Activated naive CD4-positive, alpha-beta T cell treated with anti-CD3 and anti-CD28 coated beads, Interleukin-2, amount 50 U/mL, for 16 hours (primary cell): ENCODE measurements at regions not wholly inside any gene's neighbourhood (a gene's known extent, or its start where the extent isn't known, plus 50 kb on each side); places are given as distances from the start of the nearest gene placed in this dataset.

Source experiments
- DNase-seq: peaks from one replicate; pipeline ENCODE4 v3.0.0-alpha.2; 2020

DNA sequence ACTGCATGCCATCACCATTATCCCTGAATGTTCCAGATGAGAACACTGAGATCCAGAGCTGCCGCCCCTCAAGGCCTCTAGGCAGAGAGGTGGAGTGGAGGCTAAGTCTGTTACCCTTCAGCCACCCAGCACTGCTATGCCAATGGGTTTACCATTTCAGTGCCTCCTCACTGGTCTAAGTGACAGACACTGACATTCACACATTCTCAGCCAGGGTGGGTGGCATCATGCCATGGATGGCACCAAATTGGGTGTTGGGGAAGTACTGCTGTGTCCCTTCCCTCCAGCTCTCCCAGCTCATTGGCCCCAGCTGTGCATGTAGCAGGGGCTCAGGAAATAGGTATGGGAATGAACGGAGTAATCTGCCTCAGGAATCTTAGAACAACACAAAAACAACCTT lies 96.8 kb upstream of the PLET1 start:
- no peak for DNase-seq

DNA sequence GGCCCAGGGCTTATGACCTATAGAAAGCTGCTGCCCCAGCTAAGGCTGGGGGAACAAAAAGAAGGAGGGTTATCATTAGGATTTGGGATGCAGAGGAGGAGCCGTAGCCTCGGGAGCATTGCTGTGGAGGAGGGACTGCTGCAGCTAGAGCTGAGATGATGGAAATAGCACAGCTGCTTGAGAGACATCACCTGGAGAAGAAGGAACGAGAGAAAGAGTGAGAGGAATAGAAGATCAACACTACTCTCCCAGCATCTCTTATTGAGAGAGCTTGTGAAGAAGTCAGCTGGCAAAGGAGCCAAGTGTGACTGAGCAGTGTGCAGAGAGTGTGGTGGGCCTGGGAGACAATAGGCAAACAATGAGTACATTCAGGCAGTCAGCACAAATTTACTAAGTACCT lies 100.7 kb upstream of the PLET1 start:
- DNase-seq, result no peak

DNA sequence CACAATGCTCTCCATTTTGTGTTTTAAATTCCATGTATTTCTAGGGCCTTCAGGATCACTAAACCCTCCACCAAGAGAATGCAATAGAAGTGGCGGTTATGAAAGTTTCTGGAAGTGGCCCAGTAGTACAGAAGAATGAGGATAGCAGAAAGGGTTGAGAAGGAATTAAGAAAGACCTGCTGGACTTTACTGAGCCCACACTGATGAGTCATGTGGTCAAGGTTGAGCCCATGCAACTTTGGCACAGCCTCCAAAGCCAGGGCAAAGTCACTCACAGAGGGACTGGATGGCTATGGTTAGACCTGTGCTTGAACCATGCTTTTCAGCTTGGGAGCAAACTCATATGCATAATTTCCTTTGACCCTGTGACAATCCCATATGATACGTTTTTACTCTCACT lies 102.9 kb upstream of the PLET1 start:
- DNase-seq, result no peak

DNA sequence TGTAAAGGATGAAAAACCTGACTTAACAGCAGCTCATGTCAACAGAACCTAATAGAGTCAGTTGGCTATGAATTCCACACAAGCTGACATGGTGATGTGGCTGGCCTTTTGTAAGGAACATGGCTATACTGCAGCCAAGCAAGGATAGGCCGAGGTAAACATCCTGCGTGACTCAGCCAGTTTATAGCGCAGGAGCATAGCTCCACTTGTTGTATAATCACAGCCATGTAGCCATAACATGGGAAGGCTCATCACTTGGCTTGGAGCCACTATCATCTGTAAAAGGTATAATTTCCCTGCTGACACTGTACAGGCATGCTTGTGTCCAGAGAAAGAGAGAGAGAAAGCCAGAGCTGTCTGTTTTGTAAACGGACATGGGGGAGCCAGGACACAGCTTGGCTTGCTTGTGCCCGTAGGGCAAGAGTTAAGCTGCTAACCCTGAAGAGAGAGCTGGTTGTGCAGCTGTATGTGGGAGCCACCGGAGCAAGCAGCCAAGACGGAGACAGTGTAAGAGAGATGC lies 104.4 kb upstream of the PLET1 start:
- no peak for DNase-seq

DNA sequence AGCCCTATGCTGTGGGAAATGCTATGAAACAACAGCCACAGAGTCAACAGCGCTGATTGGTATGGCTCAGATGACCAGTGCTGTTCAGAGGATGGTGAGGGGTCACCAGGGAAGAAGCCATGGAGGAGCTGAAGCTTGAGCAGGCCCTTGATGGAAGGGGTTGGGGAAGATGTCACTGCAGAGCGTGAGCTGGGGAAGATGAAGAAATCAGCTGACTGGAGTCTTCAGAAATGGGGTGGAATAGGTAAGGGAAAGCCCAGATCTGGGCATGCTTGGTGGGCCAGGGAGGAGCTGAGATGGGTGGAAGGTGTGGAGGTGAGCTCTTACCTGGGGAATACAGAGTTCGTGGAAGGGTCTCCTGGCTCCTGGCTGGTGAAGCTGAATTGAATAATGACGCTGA lies 105.4 kb upstream of the PLET1 start:
- DNase-seq, result no peak

DNA sequence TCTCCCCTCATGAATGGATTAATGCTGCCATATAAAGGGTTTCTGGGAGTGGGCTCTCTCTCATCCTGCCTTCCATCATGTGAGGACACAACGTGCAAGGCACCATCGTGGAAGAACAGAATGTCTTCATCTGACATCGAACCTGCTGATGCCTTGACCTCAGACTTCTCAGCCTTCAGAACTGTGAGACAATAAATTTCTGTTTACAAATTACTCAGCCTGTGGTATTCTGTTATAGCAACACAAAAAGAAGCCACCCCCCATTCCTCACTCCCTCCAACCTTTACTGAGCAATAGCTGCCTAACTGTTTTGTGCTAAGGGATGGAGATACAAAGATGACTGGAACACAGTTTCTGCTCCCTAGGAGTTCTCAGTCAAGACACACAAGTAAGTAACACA lies 106.1 kb upstream of the PLET1 start:
- no peak for DNase-seq

DNA sequence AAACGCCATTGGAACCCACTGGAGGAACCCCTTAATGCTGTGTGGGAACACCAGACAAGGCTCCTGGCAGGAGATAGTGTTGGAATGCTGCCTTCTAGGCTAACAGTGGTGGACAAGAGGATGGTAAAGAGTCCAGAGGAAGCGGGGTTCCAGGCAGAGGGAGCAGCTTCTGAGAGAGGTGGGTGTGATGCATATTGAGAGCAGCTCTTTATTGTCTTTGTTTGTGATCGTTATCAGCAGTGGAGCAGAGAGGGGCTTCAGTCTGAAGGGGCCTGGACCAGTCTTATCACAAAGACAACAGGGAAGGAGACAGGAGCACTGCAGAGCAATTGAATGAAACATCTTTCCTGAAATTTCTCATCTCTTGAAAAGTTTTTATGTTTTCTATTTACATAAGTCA lies 106.8 kb upstream of the PLET1 start:
- DNase-seq, result no peak

DNA sequence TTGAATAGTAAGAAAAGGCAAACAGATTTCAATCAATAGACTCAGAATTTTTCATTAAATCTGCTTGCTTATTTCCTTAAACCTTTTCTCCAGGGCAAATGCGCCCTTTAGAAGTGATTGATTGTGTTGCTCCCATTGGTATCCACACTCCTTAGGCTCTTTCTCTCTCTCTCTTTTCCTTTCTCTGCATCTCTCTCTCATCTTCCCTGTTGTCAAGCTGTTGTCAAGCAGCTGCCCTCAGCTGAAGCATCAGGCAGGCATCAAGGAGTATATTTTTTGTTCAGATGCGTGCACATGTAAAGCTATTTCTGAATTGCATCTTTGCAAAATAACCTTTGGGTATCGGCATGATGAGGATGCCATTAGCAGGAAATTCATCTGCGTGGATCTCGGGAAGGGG lies 107.2 kb upstream of the PLET1 start:
- no peak for DNase-seq

DNA sequence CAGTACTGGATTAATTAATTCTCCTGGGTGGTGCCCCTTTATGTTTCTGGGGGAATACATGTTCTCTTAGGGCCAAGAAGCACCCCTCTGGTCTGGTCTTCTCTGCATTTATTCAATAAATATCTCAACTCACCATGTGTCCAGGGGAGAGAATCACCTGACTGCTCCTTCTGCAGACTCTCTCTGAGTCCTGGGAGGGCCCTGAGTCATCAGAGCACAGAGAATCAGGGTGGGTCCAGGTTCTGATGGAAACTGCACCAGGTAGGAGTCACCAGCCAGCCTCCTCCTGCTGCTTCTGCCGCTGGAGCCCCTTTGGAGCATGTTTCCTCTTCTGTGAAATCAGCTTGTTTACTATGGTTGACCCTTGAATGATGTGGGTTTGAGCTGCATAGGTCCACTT lies 107.7 kb upstream of the PLET1 start:
- DNase-seq, result no peak

DNA sequence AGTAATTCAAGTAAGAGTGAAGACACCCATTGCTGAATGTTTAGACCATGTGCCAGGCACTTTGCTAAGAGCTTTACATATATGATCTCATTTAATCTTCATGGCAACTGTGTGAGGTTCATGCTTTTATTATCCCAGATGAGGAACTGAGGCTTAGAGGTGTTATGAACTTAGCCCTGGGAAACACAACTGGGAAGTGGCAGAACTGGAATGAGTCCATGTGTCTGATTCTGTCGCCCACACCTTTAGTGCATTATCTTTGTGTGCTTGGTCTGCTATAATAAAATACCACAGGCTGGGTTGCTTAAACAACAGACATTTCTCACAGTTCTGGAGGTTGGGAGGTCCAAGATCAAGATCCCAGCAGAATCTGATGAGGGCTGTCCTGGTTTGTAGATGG lies 108.7 kb upstream of the PLET1 start:
- DNase-seq, result no peak

DNA sequence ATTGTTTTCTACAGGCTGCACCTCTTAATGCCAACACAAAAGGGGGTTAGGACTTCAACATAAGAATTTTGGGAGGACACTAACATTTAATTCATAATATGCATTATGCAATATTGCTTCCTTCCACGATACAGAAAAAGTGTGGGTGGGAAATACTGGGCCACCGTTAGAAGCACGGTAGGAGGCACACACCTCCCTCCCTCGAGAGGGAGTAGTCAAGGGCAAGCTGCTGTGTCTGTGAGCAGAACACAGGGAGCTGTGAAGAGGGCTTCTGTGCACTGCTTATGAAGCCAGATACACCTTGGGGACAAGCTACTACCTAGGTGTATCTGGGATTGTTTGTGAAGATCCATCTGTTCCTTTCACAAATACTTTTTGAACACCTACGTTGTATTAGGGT lies 109.3 kb upstream of the PLET1 start:
- no peak for DNase-seq

DNA sequence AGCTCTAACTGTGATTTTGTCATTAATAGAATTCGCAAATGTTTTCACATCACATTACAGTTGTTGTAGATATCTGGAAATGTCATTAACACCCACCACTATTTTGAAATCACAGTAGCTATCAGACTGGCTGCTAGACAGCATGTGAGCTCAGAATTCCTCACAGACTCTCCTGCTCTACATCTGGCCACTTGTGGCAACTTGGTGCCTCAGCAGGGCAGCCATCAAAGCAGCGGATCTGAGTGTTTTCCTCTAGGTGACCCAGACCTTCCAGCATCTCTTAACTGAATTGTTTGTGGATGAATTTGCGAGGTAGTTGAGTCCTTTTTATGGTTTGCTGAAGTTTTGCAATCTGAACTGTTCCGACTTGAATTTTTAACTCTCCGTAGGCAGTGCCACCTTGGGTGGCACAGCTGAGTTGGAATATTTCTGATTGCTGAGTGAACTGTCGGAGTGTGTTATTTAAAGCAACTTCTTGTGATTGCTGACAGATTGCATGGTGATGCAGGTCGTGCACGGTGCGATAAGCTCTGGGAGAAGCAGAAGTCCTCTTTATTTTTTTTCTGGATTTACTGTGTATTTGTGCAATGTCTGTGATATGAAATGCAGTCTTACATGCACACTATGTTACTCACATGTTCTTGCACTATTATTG lies 114.0 kb upstream of the PLET1 start:
- DNase-seq, result no peak

DNA sequence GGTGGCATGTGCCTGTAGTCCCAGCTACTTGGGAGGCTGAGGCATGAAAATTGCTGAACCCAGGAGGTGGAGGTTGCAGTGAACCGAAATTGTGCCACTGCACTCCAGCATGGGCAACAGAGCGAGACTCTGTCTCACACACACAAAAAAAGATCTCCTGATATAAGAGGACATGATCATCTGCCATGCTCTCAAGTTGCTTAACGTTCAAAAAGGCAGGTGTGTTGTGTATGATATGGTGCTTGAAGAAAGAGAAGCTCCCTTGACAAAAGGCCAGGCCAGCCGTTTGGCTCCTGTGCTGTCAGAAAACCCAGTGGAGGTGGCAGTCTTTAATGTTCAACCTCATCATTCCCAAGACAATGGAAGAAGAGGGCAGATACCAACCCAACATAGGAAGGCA lies 117.3 kb upstream of the PLET1 start:
- no peak for DNase-seq

DNA sequence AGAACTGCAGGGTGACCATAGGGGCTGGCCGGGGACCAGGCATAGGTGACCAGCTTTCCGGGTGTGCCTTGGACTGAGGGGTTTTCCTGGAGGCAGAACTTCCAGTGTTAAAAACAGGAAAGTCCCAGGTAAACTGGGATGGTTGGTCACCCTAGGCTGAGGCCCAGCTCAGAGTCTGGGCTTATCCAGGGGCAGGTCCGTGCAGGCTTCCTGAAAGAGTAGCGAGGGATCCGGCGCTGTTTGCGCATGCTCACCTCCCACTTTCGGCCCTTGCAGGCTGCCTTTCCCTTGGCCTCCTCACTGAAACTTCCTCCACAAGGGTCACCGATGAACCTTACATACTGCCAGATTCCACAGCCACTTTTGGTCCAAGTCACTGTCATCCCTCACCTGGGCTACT lies 119.8 kb upstream of the PLET1 start:
- DNase-seq, result no peak

DNA sequence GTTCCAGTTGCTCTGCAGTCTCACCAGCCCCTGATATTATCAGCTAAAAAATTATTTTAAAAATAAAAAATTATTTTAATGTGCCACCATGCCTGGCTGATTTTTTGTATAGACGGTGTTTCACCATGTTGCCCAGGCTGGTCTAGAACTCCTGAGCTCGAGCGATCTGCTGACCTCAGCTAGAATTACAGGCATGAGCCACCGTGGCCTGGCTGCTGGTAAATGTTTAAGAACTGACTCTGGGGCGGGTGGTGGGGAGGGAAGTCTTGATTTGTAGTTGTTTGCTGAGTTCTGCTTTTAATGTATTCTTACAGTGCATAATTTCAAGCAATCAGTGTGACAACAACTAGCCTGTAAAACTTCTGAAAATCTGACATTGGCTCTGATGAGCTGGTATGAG lies 120.9 kb upstream of the PLET1 start:
- no peak for DNase-seq

DNA sequence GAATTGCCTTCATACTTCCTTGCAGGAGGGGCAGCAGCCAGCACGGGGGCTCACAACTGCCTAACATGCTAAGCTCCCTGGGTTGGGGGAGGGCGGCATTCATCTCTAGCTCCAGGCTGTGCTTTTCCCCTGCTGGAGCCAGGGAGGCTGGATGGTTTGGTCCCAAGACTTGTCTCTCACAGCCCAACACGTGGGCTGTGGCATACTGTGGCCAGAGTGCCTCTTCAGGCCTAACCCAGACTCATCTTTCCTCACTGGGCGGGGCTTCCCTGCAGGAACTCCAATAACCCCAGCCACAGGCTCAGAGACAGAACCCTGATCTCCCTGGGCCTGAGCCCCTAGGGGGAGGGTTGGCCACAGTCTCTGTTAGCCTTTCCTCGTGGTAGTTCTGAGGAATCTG lies 121.9 kb upstream of the PLET1 start:
- no peak for DNase-seq

DNA sequence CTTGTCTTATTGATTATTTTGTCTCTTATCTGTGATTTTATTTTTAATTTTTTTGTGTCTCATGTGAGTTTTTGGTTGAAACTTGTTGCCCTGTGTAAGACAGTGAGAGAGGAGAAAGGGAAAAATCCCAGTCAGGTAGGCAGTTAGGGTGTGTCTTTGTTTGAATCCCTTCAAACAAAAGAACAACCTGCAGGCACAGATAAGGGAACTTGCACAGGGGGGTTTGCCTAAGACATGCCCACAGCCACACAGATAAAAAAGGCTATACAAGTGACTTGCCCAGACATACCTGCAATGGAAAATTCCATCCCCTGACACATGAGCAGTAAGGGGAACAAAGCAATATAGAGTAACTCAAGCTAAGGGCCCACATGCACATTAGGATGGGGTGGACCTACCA lies 127.8 kb upstream of the PLET1 start:
- DNase-seq, result no peak

DNA sequence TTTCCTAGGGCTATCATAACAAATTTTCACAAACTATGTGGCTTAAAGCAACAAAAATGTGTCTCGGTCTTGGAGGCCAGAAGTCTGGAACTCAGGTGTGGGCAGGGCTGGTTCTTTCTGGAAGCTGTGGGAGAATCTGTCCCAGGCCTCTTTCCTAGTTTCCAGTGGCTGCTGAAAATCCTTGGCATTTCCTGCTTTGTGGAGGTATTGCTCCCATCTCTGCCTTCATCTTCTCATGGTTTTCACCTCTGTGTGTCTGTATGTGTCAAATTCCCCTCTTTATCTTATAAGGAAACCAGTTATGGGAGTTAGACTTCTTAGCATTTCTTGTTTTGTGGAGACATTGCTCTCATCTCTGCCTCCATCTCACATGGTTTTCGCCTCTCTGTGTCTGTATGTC lies 130.4 kb upstream of the PLET1 start:
- no peak for DNase-seq

DNA sequence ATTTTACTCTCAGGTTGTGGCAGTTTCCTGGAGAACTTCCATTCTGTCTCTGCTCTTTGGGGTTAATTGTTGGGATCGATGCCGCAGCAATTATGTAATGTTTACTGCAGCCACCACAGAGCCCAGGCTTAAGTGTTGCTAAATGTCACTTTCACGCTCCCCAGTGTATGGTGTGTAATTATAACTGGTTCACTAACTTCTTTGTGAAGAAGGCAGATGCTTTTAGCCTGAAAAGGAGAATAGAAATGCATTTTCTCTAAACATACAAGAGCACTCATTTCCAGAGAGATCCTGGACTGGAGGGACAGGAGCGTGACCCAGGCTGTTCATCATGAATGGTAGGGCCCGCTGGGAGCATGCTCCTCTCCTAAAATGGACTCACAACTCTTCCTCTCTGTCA lies 132.2 kb upstream of the PLET1 start:
- DNase-seq, result no peak

DNA sequence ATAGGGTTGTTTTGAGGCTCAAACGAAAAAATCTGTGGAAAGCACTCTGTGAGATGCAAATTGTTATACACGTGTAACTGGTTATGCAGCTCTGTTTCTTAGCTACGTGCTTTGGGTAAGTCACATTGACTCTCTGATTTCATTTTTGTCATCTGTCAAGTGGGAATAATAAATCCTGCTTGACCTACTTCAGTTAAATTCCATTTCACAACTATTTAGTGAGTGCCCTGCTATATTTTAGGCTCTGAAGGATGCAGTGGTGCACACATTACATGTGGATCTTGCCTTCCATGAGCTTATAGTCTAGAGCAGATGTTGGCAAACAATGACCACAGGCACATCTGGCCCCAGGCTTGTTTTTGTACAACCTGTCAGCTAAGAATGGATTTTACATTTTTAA lies 133.6 kb upstream of the PLET1 start:
- no peak for DNase-seq

DNA sequence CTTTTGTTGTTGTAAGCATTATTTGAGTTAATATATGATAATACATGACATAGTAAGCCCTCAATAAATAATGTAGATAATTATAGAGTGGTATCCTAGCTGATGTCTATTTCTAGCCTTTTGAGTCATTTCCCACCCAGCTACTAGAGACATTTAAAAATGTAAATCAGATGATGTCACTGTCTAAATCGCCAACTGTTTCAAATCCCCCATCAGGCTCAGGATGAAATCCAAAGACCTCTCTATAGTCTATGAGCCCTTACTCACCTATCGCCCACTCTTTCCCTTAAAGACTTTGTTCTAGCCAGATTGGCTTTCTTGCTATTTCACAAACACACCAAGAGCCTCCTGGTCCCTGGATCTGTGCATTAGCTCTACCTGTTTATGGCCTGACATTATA lies 135.4 kb upstream of the PLET1 start:
- no peak for DNase-seq

DNA sequence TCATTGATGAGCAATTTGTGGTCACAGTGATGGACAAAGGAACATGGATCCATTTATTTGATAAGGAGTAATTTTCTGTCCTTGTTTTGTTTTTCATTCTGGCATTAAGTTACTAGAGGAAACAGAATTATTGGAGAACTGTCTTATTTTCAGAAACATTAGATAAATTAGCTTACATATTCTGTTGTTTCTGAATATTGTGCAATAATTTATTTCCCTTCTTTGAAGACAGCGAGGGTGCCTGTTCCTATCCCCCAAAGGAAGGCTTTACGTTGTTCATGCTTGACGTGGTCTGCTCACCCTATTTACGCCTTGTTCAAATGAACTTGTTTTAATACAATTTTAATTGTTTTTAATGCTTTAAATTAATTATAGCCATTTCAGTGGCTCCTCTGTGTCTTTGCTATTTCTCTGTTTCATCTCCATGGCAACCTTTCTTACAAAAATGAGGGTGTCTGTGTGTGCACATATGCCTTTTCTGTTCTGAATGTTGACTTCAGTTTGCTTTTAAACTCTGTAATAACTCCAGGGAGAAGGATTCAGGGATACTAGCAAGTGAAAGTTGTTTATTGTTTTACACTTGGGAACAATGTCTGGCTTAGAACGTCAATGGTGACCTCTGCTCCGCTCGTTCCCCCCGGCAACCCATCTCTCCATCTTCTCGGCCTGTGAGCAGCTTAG lies 138.3 kb upstream of the PLET1 start:
- no peak for DNase-seq

DNA sequence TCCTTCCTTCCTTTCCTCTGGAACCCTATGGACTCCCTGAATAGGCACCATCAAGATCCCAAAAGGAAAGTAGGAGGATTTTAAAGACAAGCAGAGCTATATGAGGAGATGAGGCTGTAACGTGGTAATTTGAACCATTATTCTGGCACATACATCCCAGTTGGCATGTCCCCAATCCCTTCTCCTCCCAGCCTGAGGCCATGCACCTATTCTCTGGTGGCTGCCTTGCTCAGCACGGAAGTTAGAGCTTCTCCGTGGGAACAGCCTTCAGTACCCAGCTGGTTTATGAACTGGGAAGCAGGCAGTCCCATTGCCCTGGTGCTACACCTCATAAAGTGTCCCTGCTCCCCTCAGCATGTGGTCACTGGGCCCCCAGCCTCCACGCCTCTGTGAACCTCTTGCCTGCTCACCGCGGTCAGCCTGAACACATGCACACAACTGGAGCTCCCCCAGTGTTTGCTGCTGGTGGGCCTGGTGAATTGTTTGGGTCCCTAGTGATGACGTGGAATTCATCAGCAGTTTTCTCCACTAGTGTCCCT lies 139.9 kb upstream of the PLET1 start:
- DNase-seq, result no peak

DNA sequence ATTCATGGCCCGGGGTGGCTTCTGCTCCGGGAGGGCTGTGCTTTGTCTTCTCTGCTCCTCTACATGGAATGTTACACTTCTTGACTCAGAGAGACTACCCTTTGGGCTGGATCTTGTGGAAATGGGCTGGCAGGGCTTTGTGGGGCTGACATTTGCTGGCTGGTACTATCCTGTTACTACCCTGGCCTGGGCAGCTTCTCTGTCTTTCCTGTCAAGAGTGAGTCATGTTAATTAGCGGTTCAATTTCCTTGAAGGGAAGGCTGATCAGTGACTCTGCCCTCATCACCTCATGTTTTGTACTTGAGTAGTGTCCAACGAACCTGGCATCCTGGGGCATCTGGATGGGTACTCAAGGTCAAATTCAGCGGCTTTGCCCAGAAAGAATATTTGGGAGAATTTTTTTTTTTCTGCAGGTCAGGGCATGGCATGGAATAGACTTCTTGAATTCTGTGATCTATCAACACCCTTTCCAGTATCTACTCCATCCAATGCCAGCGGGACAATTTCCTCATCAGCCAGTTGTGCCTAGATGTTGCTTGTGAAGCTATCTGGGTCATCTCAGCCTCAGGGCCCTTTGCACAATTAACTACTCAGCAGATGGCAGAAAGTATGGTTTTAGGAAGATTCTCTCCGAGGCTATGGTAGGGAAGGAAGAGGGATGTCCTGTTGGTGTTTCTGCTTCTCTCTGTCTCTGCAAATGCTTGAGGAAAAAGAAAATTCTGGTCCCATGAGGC lies 140.5 kb upstream of the PLET1 start:
- DNase-seq, result no peak
